ENCODE measurements at regions not wholly inside any gene's neighbourhood (a gene's known extent, or its start where the extent isn't known, plus 50 kb on each side); places are given as distances from the start of the nearest gene placed in this dataset.

- Mint-ChIP-seq H3K27ac (no peak overlapping the region), H3K4me1 (no peaks in the 10 kb centered on the region), H3K36me3 (ENCODE audit: low read depth) (peaks cover 3% of the 10 kb centered on the region), H3K9me3 (peaks cover 11% of the 10 kb centered on the region), H3K4me3 (no peak overlapping the region), H3K27me3 (ENCODE audit: low read depth) (no peaks in the 10 kb centered on the region)
- TF ChIP-seq, protein P1, sequence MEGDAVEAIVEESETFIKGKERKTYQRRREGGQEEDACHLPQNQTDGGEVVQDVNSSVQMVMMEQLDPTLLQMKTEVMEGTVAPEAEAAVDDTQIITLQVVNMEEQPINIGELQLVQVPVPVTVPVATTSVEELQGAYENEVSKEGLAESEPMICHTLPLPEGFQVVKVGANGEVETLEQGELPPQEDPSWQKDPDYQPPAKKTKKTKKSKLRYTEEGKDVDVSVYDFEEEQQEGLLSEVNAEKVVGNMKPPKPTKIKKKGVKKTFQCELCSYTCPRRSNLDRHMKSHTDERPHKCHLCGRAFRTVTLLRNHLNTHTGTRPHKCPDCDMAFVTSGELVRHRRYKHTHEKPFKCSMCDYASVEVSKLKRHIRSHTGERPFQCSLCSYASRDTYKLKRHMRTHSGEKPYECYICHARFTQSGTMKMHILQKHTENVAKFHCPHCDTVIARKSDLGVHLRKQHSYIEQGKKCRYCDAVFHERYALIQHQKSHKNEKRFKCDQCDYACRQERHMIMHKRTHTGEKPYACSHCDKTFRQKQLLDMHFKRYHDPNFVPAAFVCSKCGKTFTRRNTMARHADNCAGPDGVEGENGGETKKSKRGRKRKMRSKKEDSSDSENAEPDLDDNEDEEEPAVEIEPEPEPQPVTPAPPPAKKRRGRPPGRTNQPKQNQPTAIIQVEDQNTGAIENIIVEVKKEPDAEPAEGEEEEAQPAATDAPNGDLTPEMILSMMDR (IDR thresholded peaks at IDR 0.05; ENCODE audit: unreplicated experiment in 3 of 3) = no peak
Measured at GRCh38 chr2:226017537-226017936, 618.0 kb downstream of the NYAP2 start.

GRCh38 chr2:226017107-226017506 lies 617.6 kb downstream of the NYAP2 start:
- no peaks in the 10 kb centered on the region for H3K4me1 Mint-ChIP-seq
- H3K4me3 Mint-ChIP-seq = no peak overlapping the region

DNA sequence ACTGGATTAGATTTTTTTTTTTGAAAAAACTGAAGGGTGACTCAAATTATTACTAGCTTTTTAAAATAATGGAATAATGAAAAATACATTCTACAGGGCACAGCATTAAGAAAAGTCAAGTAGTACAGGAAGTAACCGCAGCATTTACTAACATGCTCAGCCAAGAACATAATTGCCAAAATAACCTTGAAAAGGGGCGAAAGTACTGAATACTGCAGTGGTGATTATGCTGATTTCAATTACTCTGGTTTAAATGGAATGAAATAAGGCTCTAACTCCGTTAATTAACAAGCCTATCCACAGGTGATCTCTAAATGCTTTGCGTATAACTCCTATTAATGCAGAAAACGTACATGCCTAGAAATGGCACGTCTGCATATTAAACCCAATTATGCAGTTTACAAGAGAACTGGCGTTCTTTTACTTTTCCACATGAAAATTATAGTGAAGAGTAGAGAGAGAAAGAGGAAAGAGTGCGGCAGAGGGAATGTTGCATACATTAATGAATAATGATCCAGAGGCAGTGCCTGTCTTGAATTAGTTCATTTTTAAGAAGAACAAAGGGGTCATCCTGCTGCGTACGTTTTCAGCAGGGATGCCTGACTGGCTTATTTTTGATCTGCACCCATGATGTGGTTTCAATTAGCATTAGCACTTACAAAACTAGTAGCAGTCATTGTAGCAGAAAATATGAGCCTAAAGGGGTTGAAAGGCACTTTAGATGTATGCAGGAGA lies 612.4 kb downstream of the NYAP2 start:
- H3K4me3 Mint-ChIP-seq = no peak overlapping the region
- H3K9me3 Mint-ChIP-seq = no peaks in the 10 kb centered on the region
- no peak overlapping the region for H3K27ac Mint-ChIP-seq
- no peaks in the 10 kb centered on the region for H3K4me1 Mint-ChIP-seq
- TF ChIP-seq, protein P1 (IDR thresholded peaks at IDR 0.05; ENCODE audit: unreplicated experiment in 3 of 3) = no peak
- H3K36me3 Mint-ChIP-seq (ENCODE audit: low read depth) = no peaks in the 10 kb centered on the region
- no peaks in the 10 kb centered on the region for H3K27me3 Mint-ChIP-seq (ENCODE audit: low read depth)

More at GRCh38 chr2:226017107-226017506, 617.6 kb downstream of the NYAP2 start:
- H3K27ac Mint-ChIP-seq = no peak overlapping the region
- H3K27me3 Mint-ChIP-seq (ENCODE audit: low read depth) = no peaks in the 10 kb centered on the region
- H3K9me3 Mint-ChIP-seq = peaks cover 11% of the 10 kb centered on the region
- H3K36me3 Mint-ChIP-seq (ENCODE audit: low read depth) = peaks cover 3% of the 10 kb centered on the region
- TF ChIP-seq, protein P1 (IDR thresholded peaks at IDR 0.05; ENCODE audit: unreplicated experiment in 3 of 3) = no peak

DNA sequence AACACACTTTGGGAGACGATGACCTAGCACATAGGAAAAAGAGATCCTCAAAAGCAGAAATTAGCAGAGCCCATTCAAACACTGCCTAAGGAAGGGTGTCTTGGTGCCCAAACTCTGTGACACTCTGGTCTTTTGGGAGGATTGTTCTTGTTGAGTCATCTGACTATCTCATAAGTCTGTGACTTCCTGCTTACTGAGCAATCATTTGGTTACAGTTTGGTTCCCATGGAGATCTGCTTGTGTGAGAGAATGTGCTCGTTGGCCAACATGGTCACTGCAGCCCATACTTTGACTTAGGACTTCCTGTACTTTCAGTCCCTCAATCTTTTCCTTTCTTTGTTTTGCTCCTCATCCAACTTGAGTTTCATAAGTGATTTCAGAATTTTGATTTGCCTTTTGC lies 602.9 kb downstream of the NYAP2 start:
- no peaks in the 10 kb centered on the region for H3K27me3 Mint-ChIP-seq (ENCODE audit: low read depth)
- H3K4me3 Mint-ChIP-seq = no peak overlapping the region
- TF ChIP-seq, protein P1 (IDR thresholded peaks at IDR 0.05; ENCODE audit: unreplicated experiment in 3 of 3) = no peak
- H3K9me3 Mint-ChIP-seq = no peaks in the 10 kb centered on the region
- no peaks in the 10 kb centered on the region for H3K36me3 Mint-ChIP-seq (ENCODE audit: low read depth)
- no peak overlapping the region for H3K27ac Mint-ChIP-seq
- no peaks in the 10 kb centered on the region for H3K4me1 Mint-ChIP-seq

DNA sequence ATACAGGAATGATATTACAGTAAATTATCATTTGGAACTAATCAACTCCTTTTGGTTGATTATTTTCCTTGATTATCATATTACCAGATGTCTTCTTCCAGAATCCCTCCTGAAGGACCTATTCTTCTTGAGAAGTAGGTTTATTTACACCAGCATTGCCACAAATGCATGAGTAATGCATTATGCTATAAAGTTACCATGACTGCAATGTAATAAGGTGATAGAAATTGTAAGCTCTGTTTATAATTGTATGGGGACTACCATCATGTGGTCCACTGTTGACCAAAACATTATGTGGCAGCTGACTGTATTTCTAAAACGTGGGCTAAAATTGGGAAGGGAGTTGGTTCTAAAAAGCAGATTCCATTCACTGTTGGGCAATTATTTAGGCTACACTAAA lies 602.2 kb downstream of the NYAP2 start:
- Mint-ChIP-seq H3K4me3 (no peak overlapping the region), H3K4me1 (no peaks in the 10 kb centered on the region), H3K36me3 (ENCODE audit: low read depth) (no peaks in the 10 kb centered on the region), H3K27ac (no peak overlapping the region), H3K9me3 (no peaks in the 10 kb centered on the region), H3K27me3 (ENCODE audit: low read depth) (no peaks in the 10 kb centered on the region)
- TF ChIP-seq, protein P1 (IDR thresholded peaks at IDR 0.05; ENCODE audit: unreplicated experiment in 3 of 3) = no peak

DNA sequence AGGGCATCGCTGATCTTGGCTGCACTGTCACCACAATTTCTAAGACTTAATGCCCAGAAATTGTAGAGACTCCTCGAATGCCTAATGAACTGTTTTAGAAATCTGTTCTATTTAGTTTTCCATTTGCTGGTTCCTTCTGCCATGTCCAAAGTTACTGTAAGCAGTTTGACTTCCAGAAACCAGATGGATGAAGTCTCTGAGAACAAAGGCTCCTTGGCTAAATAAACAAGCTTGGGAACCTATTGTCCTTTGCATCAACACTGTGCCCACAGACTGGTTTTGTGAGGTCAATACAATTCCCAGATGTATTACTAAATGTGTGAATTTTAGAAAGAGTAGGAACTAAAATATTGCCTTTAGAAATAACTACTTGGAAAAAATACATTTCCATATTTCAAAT lies 600.2 kb downstream of the NYAP2 start:
- Mint-ChIP-seq H3K4me3 (no peak overlapping the region), H3K9me3 (no peaks in the 10 kb centered on the region), H3K27ac (no peak overlapping the region), H3K36me3 (ENCODE audit: low read depth) (no peaks in the 10 kb centered on the region), H3K4me1 (peaks cover 7% of the 10 kb centered on the region), H3K27me3 (ENCODE audit: low read depth) (no peaks in the 10 kb centered on the region)
- TF ChIP-seq, protein P1 (IDR thresholded peaks at IDR 0.05; ENCODE audit: unreplicated experiment in 3 of 3) = no peak

Measured in nephron (organoid).